Activated T-helper 2 cell treated with anti-CD3 and anti-CD28 coated beads, Interferon-gamma antibody, Interleukin-2, Interleukin-4, amounts not matched to agents 10 μg/mL and 5 μg/mL and 100 μg/mL, durations not matched to agents 14 hours and 24 hours and 36 hours (primary cell): ENCODE measurements at regions not wholly inside any gene's neighbourhood (a gene's known extent, or its start where the extent isn't known, plus 50 kb on each side); places are given as distances from the start of the nearest gene placed in this dataset.

Source experiments
- DNase-seq: peaks from one replicate; pipeline ENCODE4 v3.0.0; 2021; ENCODE audit warnings: low spot score
- H3K27ac Mint-ChIP-seq: one replicate; pipeline ENCODE4 v1.8.0; 2021; ENCODE audit warnings: mixed read lengths
- H3K27me3 Mint-ChIP-seq: one replicate; pipeline ENCODE4 v1.8.0; 2021; ENCODE audit warnings: low read depth, mixed read lengths
- H3K36me3 Mint-ChIP-seq: one replicate; pipeline ENCODE4 v1.8.0; 2021; ENCODE audit warnings: low read depth, mixed read lengths
- H3K4me1 Mint-ChIP-seq: one replicate; pipeline ENCODE4 v1.8.0; 2021; ENCODE audit warnings: low read depth, mixed read lengths
- H3K4me3 Mint-ChIP-seq: one replicate; pipeline ENCODE4 v1.8.0; 2021; ENCODE audit warnings: low read depth, mild to moderate bottlenecking, moderate library complexity, mixed read lengths
- H3K9me3 Mint-ChIP-seq: one replicate; pipeline ENCODE4 v1.8.0; 2021; ENCODE audit warnings: mixed read lengths
- intact Hi-C: fragments of 100-400 bp; cut with micrococcal nuclease; formaldehyde crosslinking; loops from one replicate; pipeline ENCODE4 v1.15.1; 2023

DNA sequence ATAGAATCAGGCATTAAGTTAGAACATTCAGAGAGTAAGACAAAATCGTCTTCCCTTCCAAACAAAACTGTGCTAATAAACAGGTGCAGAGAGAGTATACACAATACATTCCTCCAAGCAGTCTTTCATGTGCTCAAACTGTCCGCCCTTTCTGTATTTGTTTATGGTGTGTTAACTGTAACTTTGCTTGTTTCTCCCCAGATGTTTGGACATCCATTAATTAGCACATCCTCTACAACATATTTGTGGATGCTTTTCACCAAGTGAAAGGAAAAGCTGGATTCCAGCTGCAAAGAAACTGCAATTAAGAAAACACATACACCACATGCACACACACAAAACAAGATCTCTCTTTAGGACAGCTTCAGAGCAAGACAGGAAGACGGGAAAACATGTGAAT lies 912.6 kb downstream of the NTRK3 start:
- intact Hi-C loops, result no loop called here
- Mint-ChIP-seq H3K27me3 (no peaks in the 10 kb centered on the region), H3K9me3 (no peaks in the 10 kb centered on the region), H3K4me1 (no peaks in the 10 kb centered on the region), H3K36me3 (no peaks in the 10 kb centered on the region), H3K27ac (no peak overlapping the region), H3K4me3 (no peak overlapping the region)
- DNase-seq, result no peak

DNA sequence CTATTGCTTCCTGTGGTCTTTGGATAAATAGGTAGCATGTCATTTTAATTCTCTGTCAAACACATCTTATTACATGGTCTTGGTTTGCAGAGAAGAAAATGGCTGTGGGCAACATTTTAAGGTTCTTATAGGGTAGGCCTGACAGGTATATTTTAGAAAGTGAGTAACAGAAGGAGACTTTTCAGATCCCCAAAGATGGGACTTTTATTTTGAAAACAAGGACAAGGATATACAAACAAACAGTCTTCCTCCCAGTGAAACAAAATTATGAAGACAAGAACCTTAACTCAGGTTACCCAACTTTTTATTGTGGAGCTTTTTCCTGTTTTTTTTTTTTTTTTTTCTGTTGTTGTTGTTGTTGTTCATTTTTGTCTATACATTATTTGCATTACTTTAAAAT lies 916.2 kb downstream of the NTRK3 start:
- Mint-ChIP-seq H3K9me3 (no peaks in the 10 kb centered on the region), H3K27ac (no peak overlapping the region), H3K4me3 (no peak overlapping the region), H3K27me3 (no peaks in the 10 kb centered on the region), H3K36me3 (no peaks in the 10 kb centered on the region), H3K4me1 (no peaks in the 10 kb centered on the region)
- no peak for DNase-seq
- intact Hi-C loops, result no loop called here

DNA sequence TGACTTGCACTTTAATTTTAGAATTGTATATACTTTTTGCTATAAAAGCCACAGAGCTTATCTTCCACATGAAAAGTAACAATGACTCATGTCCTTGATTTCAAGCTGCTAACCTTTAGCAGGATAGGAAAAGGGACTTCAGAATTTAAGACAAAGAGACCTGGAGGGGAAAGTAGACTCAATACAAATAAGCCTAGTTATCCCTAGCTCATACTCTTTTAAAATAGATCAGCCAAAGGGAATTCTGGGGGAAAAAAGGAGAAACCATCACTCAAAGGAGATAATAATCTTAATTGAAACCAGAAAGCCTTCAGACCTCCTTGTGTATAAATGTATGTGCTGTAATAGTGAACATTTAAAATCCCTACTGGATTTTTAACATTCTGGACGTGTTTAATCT lies 930.3 kb downstream of the NTRK3 start:
- no peak overlapping the region for H3K27ac Mint-ChIP-seq
- H3K4me3 Mint-ChIP-seq, result no peak overlapping the region
- DNase-seq, result no peak
- H3K9me3 Mint-ChIP-seq, result no peaks in the 10 kb centered on the region
- H3K36me3 Mint-ChIP-seq, result no peaks in the 10 kb centered on the region
- intact Hi-C loops, result no loop called here
- no peaks in the 10 kb centered on the region for H3K27me3 Mint-ChIP-seq
- no peaks in the 10 kb centered on the region for H3K4me1 Mint-ChIP-seq

DNA sequence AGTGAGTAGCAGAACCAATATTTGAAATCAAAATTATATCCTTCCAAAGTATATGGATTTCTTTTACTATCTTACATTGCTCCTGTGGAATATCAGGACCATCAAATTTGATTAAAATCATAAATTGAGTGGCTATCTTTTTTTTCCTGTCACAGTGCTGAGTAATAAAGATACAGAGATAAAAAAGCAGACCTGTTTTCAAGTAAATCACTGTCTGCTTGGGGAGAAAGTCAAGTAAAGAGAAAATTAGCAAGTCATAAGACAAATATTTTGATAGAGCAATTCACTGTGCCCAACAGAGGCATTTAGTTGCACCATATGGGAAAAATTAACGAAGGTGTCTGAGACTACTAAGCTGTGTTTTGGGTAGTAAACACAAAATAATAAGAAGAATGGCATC lies 933.7 kb downstream of the NTRK3 start:
- Mint-ChIP-seq H3K9me3 (no peaks in the 10 kb centered on the region), H3K4me1 (no peaks in the 10 kb centered on the region), H3K36me3 (no peaks in the 10 kb centered on the region), H3K4me3 (no peak overlapping the region), H3K27ac (no peak overlapping the region), H3K27me3 (no peaks in the 10 kb centered on the region)
- intact Hi-C loops, result no loop called here
- no peak for DNase-seq

DNA sequence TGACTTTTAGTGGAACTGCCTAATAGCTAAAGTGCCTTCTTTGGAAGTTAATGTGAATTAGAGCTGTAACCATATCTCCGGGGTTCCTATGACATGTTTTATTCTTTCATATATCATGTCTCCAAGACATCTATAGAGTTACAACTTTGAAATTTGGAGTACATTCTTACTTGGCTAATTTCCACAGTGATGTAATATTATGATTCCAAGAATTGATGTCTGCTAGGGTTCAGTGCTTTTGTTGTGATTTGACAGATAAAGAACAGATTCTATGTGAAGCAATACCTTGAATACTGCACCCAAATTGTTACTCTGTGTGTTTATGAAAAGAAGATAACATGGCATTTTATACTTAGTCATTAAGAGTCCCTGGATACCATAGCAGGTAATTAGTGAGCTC lies 934.3 kb downstream of the NTRK3 start:
- Mint-ChIP-seq H3K36me3 (no peaks in the 10 kb centered on the region), H3K9me3 (no peaks in the 10 kb centered on the region), H3K27ac (no peak overlapping the region), H3K4me3 (no peak overlapping the region), H3K4me1 (no peaks in the 10 kb centered on the region), H3K27me3 (no peaks in the 10 kb centered on the region)
- DNase-seq, result no peak
- intact Hi-C loops, result no loop called here

DNA sequence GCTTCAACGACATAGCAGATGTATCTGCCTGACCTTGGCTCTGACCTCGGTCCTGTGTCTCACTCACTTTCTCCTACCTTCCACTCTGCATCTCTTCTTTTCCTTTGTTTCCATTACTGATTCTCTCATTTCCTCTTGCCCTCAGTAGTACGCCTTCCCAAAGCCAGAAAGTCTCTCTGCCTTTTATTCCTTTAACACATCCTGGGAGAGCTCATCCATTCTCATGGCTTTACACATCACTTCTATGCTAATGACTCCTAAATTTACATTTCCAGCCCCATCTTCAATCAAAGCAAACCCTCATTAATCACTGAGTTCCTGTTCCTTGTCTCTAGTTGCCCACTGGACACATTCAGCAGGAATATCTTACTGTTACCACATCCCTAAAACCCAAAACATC lies 938.6 kb downstream of the NTRK3 start:
- Mint-ChIP-seq H3K27ac (no peak overlapping the region), H3K36me3 (no peaks in the 10 kb centered on the region), H3K9me3 (no peaks in the 10 kb centered on the region), H3K4me3 (no peak overlapping the region), H3K4me1 (no peaks in the 10 kb centered on the region), H3K27me3 (no peaks in the 10 kb centered on the region)
- no peak for DNase-seq
- intact Hi-C loops, result no loop called here

DNA sequence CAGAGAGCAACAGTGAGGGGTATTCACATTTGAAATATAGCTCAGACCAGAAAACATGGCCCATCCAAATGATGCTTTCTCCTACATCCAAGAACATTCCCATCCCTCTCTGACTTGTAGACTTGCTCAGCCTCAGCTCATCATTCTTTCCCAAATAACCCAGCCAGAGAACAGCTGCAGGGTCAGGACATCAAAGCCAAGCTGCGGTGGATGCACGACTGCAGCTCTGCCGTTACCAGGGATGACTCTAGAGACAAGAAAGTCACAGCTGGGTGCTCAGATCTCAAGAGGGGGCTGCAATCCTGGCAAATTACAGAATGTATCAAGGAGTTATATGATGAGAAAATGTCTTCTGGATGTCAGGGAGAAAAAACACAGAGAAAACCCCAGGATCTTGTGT lies 944.3 kb downstream of the NTRK3 start:
- Mint-ChIP-seq H3K27me3 (no peaks in the 10 kb centered on the region), H3K9me3 (peaks cover 3% of the 10 kb centered on the region), H3K36me3 (no peaks in the 10 kb centered on the region), H3K4me1 (no peaks in the 10 kb centered on the region), H3K27ac (no peak overlapping the region), H3K4me3 (no peak overlapping the region)
- DNase-seq, result no peak
- intact Hi-C loops, result no loop called here

DNA sequence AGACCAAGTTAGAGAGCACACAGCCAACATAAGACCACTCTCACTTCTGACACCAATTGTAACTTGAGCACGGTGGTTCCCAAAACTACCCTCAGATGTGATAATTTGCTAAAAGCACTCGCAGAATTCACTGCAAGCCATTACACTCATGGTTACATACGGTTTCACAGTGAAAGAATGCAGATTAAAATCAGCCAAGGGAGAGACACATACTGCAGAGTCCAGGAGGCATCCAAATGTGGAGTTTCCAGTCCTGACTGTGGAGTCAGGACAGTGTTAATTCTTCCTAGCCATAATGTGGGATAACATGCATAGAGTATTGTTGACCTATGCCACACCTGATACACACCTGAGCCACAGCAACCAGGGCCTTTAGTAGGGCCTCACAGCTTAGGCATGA lies 956.4 kb downstream of the NTRK3 start:
- intact Hi-C loops, result no loop called here
- H3K36me3 Mint-ChIP-seq, result no peaks in the 10 kb centered on the region
- no peak for DNase-seq
- peaks cover 4% of the 10 kb centered on the region for H3K9me3 Mint-ChIP-seq
- H3K4me3 Mint-ChIP-seq, result no peak overlapping the region
- no peak overlapping the region for H3K27ac Mint-ChIP-seq
- no peaks in the 10 kb centered on the region for H3K27me3 Mint-ChIP-seq
- no peaks in the 10 kb centered on the region for H3K4me1 Mint-ChIP-seq

DNA sequence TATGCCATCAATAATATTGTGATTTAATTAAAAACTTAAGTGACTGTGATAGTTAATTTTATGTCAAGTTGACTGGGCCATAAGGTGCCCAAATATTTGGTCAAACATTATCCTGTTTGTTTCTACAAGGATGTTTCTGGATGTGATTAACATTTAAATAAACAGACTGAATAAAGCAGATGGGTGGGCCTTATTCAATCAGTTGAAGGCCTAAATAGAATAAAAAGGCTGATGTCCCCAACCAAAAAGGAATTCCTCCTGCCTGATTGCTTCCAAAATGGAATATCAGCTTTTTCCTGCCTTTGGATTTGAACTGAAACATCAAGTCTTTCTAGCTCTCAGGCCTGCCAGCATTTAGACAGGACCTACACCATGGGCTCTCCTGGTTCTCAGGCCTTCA lies 961.7 kb downstream of the NTRK3 start:
- intact Hi-C loops, result no loop called here
- no peak overlapping the region for H3K4me3 Mint-ChIP-seq
- no peaks in the 10 kb centered on the region for H3K4me1 Mint-ChIP-seq
- DNase-seq, result no peak
- no peaks in the 10 kb centered on the region for H3K27me3 Mint-ChIP-seq
- H3K27ac Mint-ChIP-seq, result no peak overlapping the region
- H3K9me3 Mint-ChIP-seq, result no peaks in the 10 kb centered on the region
- no peaks in the 10 kb centered on the region for H3K36me3 Mint-ChIP-seq

DNA sequence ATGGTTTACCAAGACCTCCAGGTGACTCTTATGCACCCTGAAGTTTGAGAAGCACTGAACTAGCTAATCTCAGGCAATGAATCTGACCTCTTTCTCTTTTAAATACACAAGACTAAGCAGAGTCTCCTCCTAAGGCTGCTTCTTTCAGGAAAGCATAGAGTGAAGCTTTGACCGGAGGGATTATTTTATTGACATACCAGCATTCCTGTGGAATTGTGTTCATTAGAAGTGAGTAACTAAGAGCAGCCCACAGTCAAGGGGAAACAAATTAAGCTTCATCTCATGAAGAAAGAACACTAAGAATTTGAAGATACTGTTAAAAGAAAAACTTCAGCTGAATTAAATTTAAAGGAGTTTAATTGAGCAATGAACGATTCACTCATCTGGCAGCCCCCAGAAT lies 963.5 kb downstream of the NTRK3 start:
- no peaks in the 10 kb centered on the region for H3K4me1 Mint-ChIP-seq
- no peaks in the 10 kb centered on the region for H3K27me3 Mint-ChIP-seq
- no peak overlapping the region for H3K27ac Mint-ChIP-seq
- intact Hi-C loops, result no loop called here
- no peak overlapping the region for H3K4me3 Mint-ChIP-seq
- DNase-seq, result no peak
- H3K9me3 Mint-ChIP-seq, result no peaks in the 10 kb centered on the region
- H3K36me3 Mint-ChIP-seq, result no peaks in the 10 kb centered on the region

DNA sequence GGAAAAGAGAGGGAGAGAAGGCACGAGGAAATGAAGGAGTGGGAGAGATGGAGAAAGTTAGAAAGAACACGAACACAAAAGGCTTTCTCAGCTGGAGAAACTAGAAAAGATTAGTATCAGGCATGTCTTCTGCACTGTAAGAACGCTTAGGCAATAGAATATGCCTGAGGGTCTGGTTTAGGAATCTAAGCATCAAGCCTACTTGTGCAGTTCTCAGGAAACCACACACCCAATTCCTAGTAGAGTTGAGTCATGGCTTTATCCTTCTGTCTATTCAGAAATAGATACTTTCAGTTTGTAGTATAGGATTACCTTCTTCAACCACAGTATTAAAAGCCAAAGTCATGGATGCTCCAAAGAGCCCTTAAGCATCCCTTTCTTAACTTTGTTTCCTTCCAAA lies 969.4 kb downstream of the NTRK3 start:
- Mint-ChIP-seq H3K27ac (no peak overlapping the region), H3K4me3 (no peak overlapping the region), H3K4me1 (no peaks in the 10 kb centered on the region), H3K36me3 (no peaks in the 10 kb centered on the region), H3K9me3 (no peaks in the 10 kb centered on the region), H3K27me3 (no peaks in the 10 kb centered on the region)
- intact Hi-C loops, result no loop called here
- DNase-seq, result no peak

DNA sequence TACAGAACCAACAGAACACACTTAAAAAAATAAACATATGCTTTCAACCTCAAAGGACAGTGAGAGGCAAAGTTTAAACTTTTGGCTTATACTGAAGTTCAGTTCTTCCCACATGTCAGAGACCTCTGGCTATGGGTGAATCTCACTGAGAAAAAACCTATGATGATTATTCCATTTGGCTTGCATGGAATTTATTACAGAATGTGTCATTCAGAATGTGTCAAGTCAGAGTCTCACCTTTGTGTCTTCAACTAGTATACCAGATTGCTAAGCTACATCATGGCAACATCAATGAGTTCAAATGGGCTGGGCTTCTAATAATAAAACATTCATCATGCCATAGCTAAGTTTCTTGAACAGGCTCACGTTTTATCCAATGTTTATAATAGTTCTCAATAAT lies 987.0 kb downstream of the NTRK3 start:
- Mint-ChIP-seq H3K27ac (no peak overlapping the region), H3K4me1 (no peaks in the 10 kb centered on the region), H3K9me3 (peaks cover 7% of the 10 kb centered on the region), H3K27me3 (no peaks in the 10 kb centered on the region), H3K4me3 (no peak overlapping the region), H3K36me3 (no peaks in the 10 kb centered on the region)
- DNase-seq, result no peak
- intact Hi-C loops, result no loop called here

DNA sequence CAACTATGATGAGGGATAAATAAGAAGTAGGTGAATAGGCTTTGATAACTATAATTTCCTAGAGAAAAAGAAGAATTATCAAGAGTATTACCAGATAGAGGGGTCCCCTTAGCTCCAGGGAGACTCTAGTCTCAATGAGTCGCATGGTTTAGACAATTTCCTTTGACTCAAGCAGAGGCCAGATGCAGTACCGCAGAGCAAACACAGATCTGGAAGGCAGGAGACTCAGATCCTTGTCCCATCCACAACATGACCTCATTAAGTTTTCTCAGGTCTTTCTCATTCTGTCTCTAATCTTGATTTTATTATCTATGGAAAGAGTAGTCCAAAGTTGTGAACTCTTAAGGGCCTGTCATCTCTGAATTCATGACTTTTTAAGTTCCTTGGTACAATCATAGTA lies 987.9 kb downstream of the NTRK3 start:
- intact Hi-C loops, result no loop called here
- Mint-ChIP-seq H3K27ac (no peak overlapping the region), H3K4me3 (no peak overlapping the region), H3K36me3 (no peaks in the 10 kb centered on the region), H3K4me1 (no peaks in the 10 kb centered on the region), H3K27me3 (no peaks in the 10 kb centered on the region), H3K9me3 (peaks cover 7% of the 10 kb centered on the region)
- DNase-seq, result no peak

DNA sequence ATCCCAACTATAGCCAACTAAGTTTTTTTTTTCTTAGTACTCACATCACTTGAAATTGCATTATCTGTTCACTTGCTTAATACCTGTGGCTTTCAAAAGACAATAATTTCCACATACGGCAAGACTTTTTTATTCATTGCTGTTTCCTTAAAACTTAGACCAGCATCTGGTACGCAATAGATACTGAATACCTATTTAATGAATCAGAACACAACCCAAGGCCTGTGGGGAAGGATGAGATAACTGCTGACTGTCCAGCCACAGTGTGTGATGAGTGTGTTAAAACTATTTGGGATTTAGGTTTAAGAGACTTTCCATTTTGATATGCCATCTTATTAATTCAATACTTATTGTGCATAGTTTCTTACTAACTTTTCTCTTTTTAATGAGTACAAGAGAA lies 988.7 kb downstream of the NTRK3 start:
- Mint-ChIP-seq H3K27me3 (no peaks in the 10 kb centered on the region), H3K9me3 (peaks cover 10% of the 10 kb centered on the region), H3K36me3 (no peaks in the 10 kb centered on the region), H3K27ac (no peak overlapping the region), H3K4me3 (no peak overlapping the region), H3K4me1 (no peaks in the 10 kb centered on the region)
- intact Hi-C loops, result no loop called here
- DNase-seq, result no peak
